ENCODE measurements at regions not wholly inside any gene's neighbourhood (a gene's known extent, or its start where the extent isn't known, plus 50 kb on each side); places are given as distances from the start of the nearest gene placed in this dataset.

GRCh38 chr4:182101618-182102017 is 141.6 kb upstream of the TENM3 start:
- no peak overlapping the region for H2AFZ ChIP-seq (ENCODE audit: low read length, unreplicated experiment)

GRCh38 chr4:182102576-182102975 is 140.6 kb upstream of the TENM3 start:
- H3K27me3 ChIP-seq (ENCODE audit: insufficient read depth, low read length), result no peaks in the 10 kb centered on the region
- no peaks in the 10 kb centered on the region for H3K4me1 ChIP-seq (ENCODE audit: control insufficient read depth, insufficient read depth, low read length, unreplicated experiment)
- H2AFZ ChIP-seq (ENCODE audit: low read length, unreplicated experiment), result no peak overlapping the region
- no peaks in the 10 kb centered on the region for H3K36me3 ChIP-seq (ENCODE audit: insufficient read depth, low read length)
- H3K79me2 ChIP-seq (ENCODE audit: control insufficient read depth, insufficient read depth, low read length, unreplicated experiment), result no peaks in the 10 kb centered on the region
- H3K4me3 ChIP-seq (ENCODE audit: low read depth, low read length), result no peak overlapping the region
- no peak overlapping the region for H3K27ac ChIP-seq (ENCODE audit: low read depth, low read length)

More at GRCh38 chr4:182101618-182102017, 141.6 kb upstream of the TENM3 start:
- no peaks in the 10 kb centered on the region for H3K79me2 ChIP-seq (ENCODE audit: control insufficient read depth, insufficient read depth, low read length, unreplicated experiment)
- no peaks in the 10 kb centered on the region for H3K36me3 ChIP-seq (ENCODE audit: insufficient read depth, low read length)
- H3K27me3 ChIP-seq (ENCODE audit: insufficient read depth, low read length), result no peaks in the 10 kb centered on the region
- H3K4me3 ChIP-seq (ENCODE audit: low read depth, low read length), result no peak overlapping the region
- H3K4me1 ChIP-seq (ENCODE audit: control insufficient read depth, insufficient read depth, low read length, unreplicated experiment), result no peaks in the 10 kb centered on the region
- H3K27ac ChIP-seq (ENCODE audit: low read depth, low read length), result no peak overlapping the region

GRCh38 chr4:182103614-182104319 is 139.4 kb upstream of the TENM3 start:
- H3K79me2 ChIP-seq (ENCODE audit: control insufficient read depth, insufficient read depth, low read length, unreplicated experiment), result no peaks in the 10 kb centered on the region
- H3K36me3 ChIP-seq (ENCODE audit: insufficient read depth, low read length), result no peaks in the 10 kb centered on the region
- no peak overlapping the region for H3K4me3 ChIP-seq (ENCODE audit: low read depth, low read length)
- no peaks in the 10 kb centered on the region for H3K27me3 ChIP-seq (ENCODE audit: insufficient read depth, low read length)
- H2AFZ ChIP-seq (ENCODE audit: low read length, unreplicated experiment), result no peak overlapping the region
- no peak overlapping the region for H3K27ac ChIP-seq (ENCODE audit: low read depth, low read length)
- H3K4me1 ChIP-seq (ENCODE audit: control insufficient read depth, insufficient read depth, low read length, unreplicated experiment), result no peaks in the 10 kb centered on the region

- no peak overlapping the region for H3K4me3 ChIP-seq (ENCODE audit: low read depth, low read length)
- H2AFZ ChIP-seq (ENCODE audit: low read length, unreplicated experiment), result no peak overlapping the region
- H3K4me1 ChIP-seq (ENCODE audit: control insufficient read depth, insufficient read depth, low read length, unreplicated experiment), result no peaks in the 10 kb centered on the region
- no peaks in the 10 kb centered on the region for H3K79me2 ChIP-seq (ENCODE audit: control insufficient read depth, insufficient read depth, low read length, unreplicated experiment)
- H3K36me3 ChIP-seq (ENCODE audit: insufficient read depth, low read length), result no peaks in the 10 kb centered on the region
- H3K27ac ChIP-seq (ENCODE audit: low read depth, low read length), result no peak overlapping the region
- no peaks in the 10 kb centered on the region for H3K27me3 ChIP-seq (ENCODE audit: insufficient read depth, low read length)
These were observed 137.8 kb upstream of the TENM3 start for GRCh38 chr4:182105416-182105815.

- Histone ChIP-seq H3K27me3 (ENCODE audit: insufficient read depth, low read length) (no peaks in the 10 kb centered on the region), H3K79me2 (ENCODE audit: control insufficient read depth, insufficient read depth, low read length, unreplicated experiment) (no peaks in the 10 kb centered on the region), H3K27ac (ENCODE audit: low read depth, low read length) (no peak overlapping the region), H3K36me3 (ENCODE audit: insufficient read depth, low read length) (no peaks in the 10 kb centered on the region), H2AFZ (ENCODE audit: low read length, unreplicated experiment) (no peak overlapping the region), H3K4me3 (ENCODE audit: low read depth, low read length) (no peak overlapping the region), H3K4me1 (ENCODE audit: control insufficient read depth, insufficient read depth, low read length, unreplicated experiment) (no peaks in the 10 kb centered on the region)
These were observed 135.3 kb upstream of the TENM3 start for GRCh38 chr4:182107931-182108330.

GRCh38 chr4:182111586-182111985 is 131.6 kb upstream of the TENM3 start:
- Histone ChIP-seq H3K27me3 (ENCODE audit: insufficient read depth, low read length) (no peaks in the 10 kb centered on the region), H3K36me3 (ENCODE audit: insufficient read depth, low read length) (no peaks in the 10 kb centered on the region), H3K4me3 (ENCODE audit: low read depth, low read length) (no peak overlapping the region), H3K79me2 (ENCODE audit: control insufficient read depth, insufficient read depth, low read length, unreplicated experiment) (no peaks in the 10 kb centered on the region), H2AFZ (ENCODE audit: low read length, unreplicated experiment) (no peak overlapping the region), H3K27ac (ENCODE audit: low read depth, low read length) (no peak overlapping the region), H3K4me1 (ENCODE audit: control insufficient read depth, insufficient read depth, low read length, unreplicated experiment) (no peaks in the 10 kb centered on the region)

- Histone ChIP-seq H3K36me3 (ENCODE audit: insufficient read depth, low read length) (no peaks in the 10 kb centered on the region), H3K4me3 (ENCODE audit: low read depth, low read length) (no peak overlapping the region)
These were observed 129.4 kb upstream of the TENM3 start for GRCh38 chr4:182113779-182114178.

GRCh38 chr4:182124359-182124758 is 118.8 kb upstream of the TENM3 start:
- no peak overlapping the region for H3K4me3 ChIP-seq (ENCODE audit: low read depth, low read length)
- no peaks in the 10 kb centered on the region for H3K27me3 ChIP-seq (ENCODE audit: insufficient read depth, low read length)
- no peaks in the 10 kb centered on the region for H3K79me2 ChIP-seq (ENCODE audit: control insufficient read depth, insufficient read depth, low read length, unreplicated experiment)
- no peak overlapping the region for H3K27ac ChIP-seq (ENCODE audit: low read depth, low read length)
- 0 out of 2 replicates have a peak, but pooled peaks cover 2% of the 10 kb centered on the region for H3K36me3 ChIP-seq (ENCODE audit: insufficient read depth, low read length)
- no peak overlapping the region for H2AFZ ChIP-seq (ENCODE audit: low read length, unreplicated experiment)
- H3K4me1 ChIP-seq (ENCODE audit: control insufficient read depth, insufficient read depth, low read length, unreplicated experiment), result peaks cover 11% of the 10 kb centered on the region

More at GRCh38 chr4:182113779-182114178, 129.4 kb upstream of the TENM3 start:
- Histone ChIP-seq H3K27me3 (ENCODE audit: insufficient read depth, low read length) (no peaks in the 10 kb centered on the region), H3K4me1 (ENCODE audit: control insufficient read depth, insufficient read depth, low read length, unreplicated experiment) (no peaks in the 10 kb centered on the region), H3K27ac (ENCODE audit: low read depth, low read length) (no peak overlapping the region), H3K79me2 (ENCODE audit: control insufficient read depth, insufficient read depth, low read length, unreplicated experiment) (no peaks in the 10 kb centered on the region), H2AFZ (ENCODE audit: low read length, unreplicated experiment) (no peak overlapping the region)

- H3K36me3 ChIP-seq (ENCODE audit: insufficient read depth, low read length), result 0 out of 2 replicates have a peak, but pooled peaks cover 2% of the 10 kb centered on the region
- H3K79me2 ChIP-seq (ENCODE audit: control insufficient read depth, insufficient read depth, low read length, unreplicated experiment), result no peaks in the 10 kb centered on the region
- H3K4me3 ChIP-seq (ENCODE audit: low read depth, low read length), result 0 out of 2 replicates have a peak overlapping the region, but pooled peaks have one; percentile 12
- H2AFZ ChIP-seq (ENCODE audit: low read length, unreplicated experiment), result no peak overlapping the region
- H3K27ac ChIP-seq (ENCODE audit: low read depth, low read length), result no peak overlapping the region
- H3K27me3 ChIP-seq (ENCODE audit: insufficient read depth, low read length), result no peaks in the 10 kb centered on the region
- peaks cover 11% of the 10 kb centered on the region for H3K4me1 ChIP-seq (ENCODE audit: control insufficient read depth, insufficient read depth, low read length, unreplicated experiment)
These were observed 117.1 kb upstream of the TENM3 start for GRCh38 chr4:182126096-182126495.

GRCh38 chr4:182126603-182127002 is 116.6 kb upstream of the TENM3 start:
- no peak overlapping the region for H2AFZ ChIP-seq (ENCODE audit: low read length, unreplicated experiment)
- H3K79me2 ChIP-seq (ENCODE audit: control insufficient read depth, insufficient read depth, low read length, unreplicated experiment), result no peaks in the 10 kb centered on the region
- 0 out of 2 replicates have a peak, but pooled peaks cover 2% of the 10 kb centered on the region for H3K36me3 ChIP-seq (ENCODE audit: insufficient read depth, low read length)
- no peak overlapping the region for H3K27ac ChIP-seq (ENCODE audit: low read depth, low read length)
- H3K27me3 ChIP-seq (ENCODE audit: insufficient read depth, low read length), result no peaks in the 10 kb centered on the region
- H3K4me3 ChIP-seq (ENCODE audit: low read depth, low read length), result no peak overlapping the region
- peaks cover 11% of the 10 kb centered on the region for H3K4me1 ChIP-seq (ENCODE audit: control insufficient read depth, insufficient read depth, low read length, unreplicated experiment)

GRCh38 chr4:182133033-182133432 is 110.2 kb upstream of the TENM3 start:
- no peak overlapping the region for H2AFZ ChIP-seq (ENCODE audit: low read length, unreplicated experiment)
- H3K79me2 ChIP-seq (ENCODE audit: control insufficient read depth, insufficient read depth, low read length, unreplicated experiment), result no peaks in the 10 kb centered on the region
- H3K36me3 ChIP-seq (ENCODE audit: insufficient read depth, low read length), result no peaks in the 10 kb centered on the region
- no peaks in the 10 kb centered on the region for H3K27me3 ChIP-seq (ENCODE audit: insufficient read depth, low read length)
- no peaks in the 10 kb centered on the region for H3K4me1 ChIP-seq (ENCODE audit: control insufficient read depth, insufficient read depth, low read length, unreplicated experiment)
- no peak overlapping the region for H3K27ac ChIP-seq (ENCODE audit: low read depth, low read length)
- H3K4me3 ChIP-seq (ENCODE audit: low read depth, low read length), result no peak overlapping the region
